Amniotic epithelial cell (primary cell): ENCODE measurements at regions not wholly inside any gene's neighbourhood (a gene's known extent, or its start where the extent isn't known, plus 50 kb on each side); places are given as distances from the start of the nearest gene placed in this dataset.
"Not testable (repeated sequence)": the region's sequence is repeated elsewhere in the genome, so short reads cannot be mapped to it uniquely, and the experiment has no call there.

ENCODE experiments used
- DNase-seq: peaks from one replicate; pipeline ENCODE4 v3.0.0-alpha.2; 2010; ENCODE audit warnings: low read depth

- peak; percentile 94 for DNase-seq
These were observed 153.2 kb upstream of the FGF10 start for GRCh38 chr5:44542470-44542869.

- no peak for DNase-seq
These were observed 150.3 kb upstream of the FGF10 start for GRCh38 chr5:44539602-44539919.

GRCh38 chr5:44538797-44539601, 149.8 kb upstream of the FGF10 start:
- DNase-seq, result peak; percentile 95

- DNase-seq, result peak; percentile 58
These were observed 147.5 kb upstream of the FGF10 start for GRCh38 chr5:44536650-44537260.

GRCh38 chr5:44535621-44536020, 146.4 kb upstream of the FGF10 start:
- no peak for DNase-seq

- DNase-seq, result peak; percentile 73
These were observed 143.8 kb upstream of the FGF10 start for GRCh38 chr5:44532981-44533380.

- peak; percentile 31 for DNase-seq
These were observed 142.5 kb upstream of the FGF10 start for GRCh38 chr5:44531756-44532155.

- DNase-seq, result not testable (repeated sequence)
These were observed 141.6 kb upstream of the FGF10 start for GRCh38 chr5:44530783-44531182.

- no peak for DNase-seq
These were observed 122.4 kb upstream of the FGF10 start for GRCh38 chr5:44511596-44511995.

GRCh38 chr5:44506561-44506960, 117.3 kb upstream of the FGF10 start:
- no peak for DNase-seq

GRCh38 chr5:44499381-44499780, 110.2 kb upstream of the FGF10 start:
- DNase-seq, result no peak

- DNase-seq, result no peak
These were observed 108.4 kb upstream of the FGF10 start for GRCh38 chr5:44497606-44498005.

- peak; percentile 17 for DNase-seq
These were observed 106.1 kb upstream of the FGF10 start for GRCh38 chr5:44495280-44495679.

GRCh38 chr5:44489759-44490158, 100.5 kb upstream of the FGF10 start:
- no peak for DNase-seq

GRCh38 chr5:44486591-44486990, 97.4 kb upstream of the FGF10 start:
- no peak for DNase-seq

GRCh38 chr5:44454002-44454401, 64.8 kb upstream of the FGF10 start:
- DNase-seq, result no peak

- no peak for DNase-seq
These were observed 57.2 kb upstream of the FGF10 start for GRCh38 chr5:44446399-44446798.

GRCh38 chr5:44443172-44443571, 54.0 kb upstream of the FGF10 start:
- no peak for DNase-seq

GRCh38 chr5:44441460-44441859, 52.2 kb upstream of the FGF10 start:
- DNase-seq, result no peak

GRCh38 chr5:44440186-44440585, 51.0 kb upstream of the FGF10 start:
- no peak for DNase-seq
